ENCODE measurements at regions not wholly inside any gene's neighbourhood (a gene's known extent, or its start where the extent isn't known, plus 50 kb on each side); places are given as distances from the start of the nearest gene placed in this dataset.

GRCh38 chr4:32440391-32440790, 1720.2 kb downstream of the PCDH7 start:
- H3K27ac Mint-ChIP-seq, result no peak overlapping the region
- no peaks in the 10 kb centered on the region for H3K36me3 Mint-ChIP-seq
- Histone ChIP-seq H3K36me3 (ENCODE audit: insufficient read depth, low read length) (no peaks in the 10 kb centered on the region), H3K4me3 (ENCODE audit: low read length in 2 of 2) (no peak overlapping the region), H3K4me1 (ENCODE audit: insufficient read depth, low read length) (no peaks in the 10 kb centered on the region), H3K27ac (ENCODE audit: low read depth, low read length) (no peak overlapping the region), H3K27me3 (ENCODE audit: insufficient read depth, low read length) (no peaks in the 10 kb centered on the region), H3K9me3 (ENCODE audit: control insufficient read depth in 1 of 2, low read length in 2 of 2) (no peaks in the 10 kb centered on the region)
- intact Hi-C loops (cut with micrococcal nuclease), result no loop called here
- H3K4me3 Mint-ChIP-seq, result no peak overlapping the region
- no peaks in the 10 kb centered on the region for H3K27me3 Mint-ChIP-seq
- ChIA-PET CTCF (ENCODE audit: partially characterized antibody) (no interaction called here), POLR2A (ENCODE audit: partially characterized antibody) (no interaction called here)
- H3K9me3 Mint-ChIP-seq, result peaks cover under 1 to 13% (median 9%) of the 10 kb centered on the region in 8 donors
- H3K4me1 Mint-ChIP-seq, result no peaks in the 10 kb centered on the region
- no peak for DNase-seq

GRCh38 chr4:32454482-32454881, 1734.3 kb downstream of the PCDH7 start:
- no peaks in the 10 kb centered on the region for H3K4me1 Mint-ChIP-seq
- Histone ChIP-seq H3K36me3 (ENCODE audit: insufficient read depth, low read length) (no peaks in the 10 kb centered on the region), H3K27ac (ENCODE audit: low read depth, low read length) (no peak overlapping the region), H3K27me3 (ENCODE audit: insufficient read depth, low read length) (no peaks in the 10 kb centered on the region), H3K4me1 (ENCODE audit: insufficient read depth, low read length) (no peaks in the 10 kb centered on the region), H3K9me3 (ENCODE audit: control insufficient read depth in 1 of 2, low read length in 2 of 2) (no peaks in the 10 kb centered on the region), H3K4me3 (ENCODE audit: low read length in 2 of 2) (no peak overlapping the region)
- ChIA-PET POLR2A (ENCODE audit: partially characterized antibody) (no interaction called here), CTCF (ENCODE audit: partially characterized antibody) (no interaction called here)
- no peak for DNase-seq
- H3K9me3 Mint-ChIP-seq, result peaks cover 0 to 20% (median 6%) of the 10 kb centered on the region in 8 donors
- H3K4me3 Mint-ChIP-seq, result no peak overlapping the region
- no peak overlapping the region for H3K27ac Mint-ChIP-seq
- no peaks in the 10 kb centered on the region for H3K27me3 Mint-ChIP-seq
- H3K36me3 Mint-ChIP-seq, result no peaks in the 10 kb centered on the region
- intact Hi-C loops (cut with micrococcal nuclease), result no loop called here

GRCh38 chr4:32455231-32455630, 1735.1 kb downstream of the PCDH7 start:
- intact Hi-C loops (cut with micrococcal nuclease), result no loop called here

GRCh38 chr4:32460972-32461371, 1740.8 kb downstream of the PCDH7 start:
- no peak for DNase-seq
- ChIA-PET CTCF (ENCODE audit: partially characterized antibody) (no interaction called here), POLR2A (ENCODE audit: partially characterized antibody) (no interaction called here)
- no peaks in the 10 kb centered on the region for H3K9me3 ChIP-seq (ENCODE audit: control insufficient read depth in 1 of 2, low read length in 2 of 2)
- Mint-ChIP-seq H3K27me3 (no peaks in the 10 kb centered on the region), H3K9me3 (peaks cover 4 to 17% (median 7%) of the 10 kb centered on the region in 8 donors), H3K4me1 (no peaks in the 10 kb centered on the region), H3K4me3 (no peak overlapping the region), H3K36me3 (no peaks in the 10 kb centered on the region), H3K27ac (no peak overlapping the region)
- no peaks in the 10 kb centered on the region for H3K36me3 ChIP-seq (ENCODE audit: insufficient read depth, low read length)
- no peak overlapping the region for H3K4me3 ChIP-seq (ENCODE audit: low read length in 2 of 2)
- no peaks in the 10 kb centered on the region for H3K4me1 ChIP-seq (ENCODE audit: insufficient read depth, low read length)
- intact Hi-C loops (cut with micrococcal nuclease), result no loop called here
- no peak overlapping the region for H3K27ac ChIP-seq (ENCODE audit: low read depth, low read length)
- H3K27me3 ChIP-seq (ENCODE audit: insufficient read depth, low read length), result no peaks in the 10 kb centered on the region

More at GRCh38 chr4:32455231-32455630, 1735.1 kb downstream of the PCDH7 start:
- POLR2A ChIA-PET (ENCODE audit: partially characterized antibody), result no interaction called here
- Mint-ChIP-seq H3K4me1 (no peaks in the 10 kb centered on the region), H3K27me3 (no peaks in the 10 kb centered on the region), H3K9me3 (peaks cover 0 to 20% (median 6%) of the 10 kb centered on the region in 8 donors), H3K4me3 (no peak overlapping the region), H3K27ac (no peak overlapping the region), H3K36me3 (no peaks in the 10 kb centered on the region)
- Histone ChIP-seq H3K36me3 (ENCODE audit: insufficient read depth, low read length) (no peaks in the 10 kb centered on the region), H3K9me3 (ENCODE audit: control insufficient read depth in 1 of 2, low read length in 2 of 2) (no peaks in the 10 kb centered on the region), H3K27me3 (ENCODE audit: insufficient read depth, low read length) (no peaks in the 10 kb centered on the region), H3K4me1 (ENCODE audit: insufficient read depth, low read length) (no peaks in the 10 kb centered on the region), H3K27ac (ENCODE audit: low read depth, low read length) (no peak overlapping the region), H3K4me3 (ENCODE audit: low read length in 2 of 2) (no peak overlapping the region)
- DNase-seq, result no peak
- CTCF ChIA-PET (ENCODE audit: partially characterized antibody), result no interaction called here

GRCh38 chr4:32462944-32463343, 1742.8 kb downstream of the PCDH7 start:
- ChIA-PET POLR2A (ENCODE audit: partially characterized antibody) (no interaction called here), CTCF (ENCODE audit: partially characterized antibody) (no interaction called here)
- Histone ChIP-seq H3K27ac (ENCODE audit: low read depth, low read length) (no peak overlapping the region), H3K36me3 (ENCODE audit: insufficient read depth, low read length) (no peaks in the 10 kb centered on the region), H3K4me3 (ENCODE audit: low read length in 2 of 2) (no peak overlapping the region), H3K4me1 (ENCODE audit: insufficient read depth, low read length) (no peaks in the 10 kb centered on the region), H3K27me3 (ENCODE audit: insufficient read depth, low read length) (no peaks in the 10 kb centered on the region), H3K9me3 (ENCODE audit: control insufficient read depth in 1 of 2, low read length in 2 of 2) (no peaks in the 10 kb centered on the region)
- Mint-ChIP-seq H3K27me3 (no peaks in the 10 kb centered on the region), H3K36me3 (no peaks in the 10 kb centered on the region), H3K4me1 (no peaks in the 10 kb centered on the region), H3K4me3 (no peak overlapping the region), H3K27ac (no peak overlapping the region), H3K9me3 (peaks cover 0 to 16% (median 7%) of the 10 kb centered on the region in 8 donors)
- no peak for DNase-seq
- intact Hi-C loops (cut with micrococcal nuclease), result no loop called here

GRCh38 chr4:32470087-32470585, 1750.0 kb downstream of the PCDH7 start:
- Mint-ChIP-seq H3K4me3 (no peak overlapping the region), H3K27ac (no peak overlapping the region), H3K36me3 (no peaks in the 10 kb centered on the region), H3K27me3 (no peaks in the 10 kb centered on the region), H3K4me1 (no peaks in the 10 kb centered on the region), H3K9me3 (peaks cover 0 to 16% (median 9%) of the 10 kb centered on the region in 8 donors)
- CTCF ChIA-PET (ENCODE audit: partially characterized antibody), result no interaction called here
- no peak for DNase-seq
- POLR2A ChIA-PET (ENCODE audit: partially characterized antibody), result no interaction called here
- Histone ChIP-seq H3K27ac (ENCODE audit: low read depth, low read length) (no peak overlapping the region), H3K4me3 (ENCODE audit: low read length in 2 of 2) (no peak overlapping the region), H3K4me1 (ENCODE audit: insufficient read depth, low read length) (no peaks in the 10 kb centered on the region), H3K9me3 (ENCODE audit: control insufficient read depth in 1 of 2, low read length in 2 of 2) (no peaks in the 10 kb centered on the region), H3K36me3 (ENCODE audit: insufficient read depth, low read length) (no peaks in the 10 kb centered on the region), H3K27me3 (ENCODE audit: insufficient read depth, low read length) (no peaks in the 10 kb centered on the region)
- intact Hi-C loops (cut with micrococcal nuclease), result no loop called here

- Mint-ChIP-seq H3K27ac (no peak overlapping the region), H3K36me3 (no peaks in the 10 kb centered on the region), H3K9me3 (peaks cover 0 to 28% (median 12%) of the 10 kb centered on the region in 8 donors), H3K4me3 (no peak overlapping the region), H3K27me3 (no peaks in the 10 kb centered on the region), H3K4me1 (no peaks in the 10 kb centered on the region)
- ChIA-PET CTCF (ENCODE audit: partially characterized antibody) (no interaction called here), POLR2A (ENCODE audit: partially characterized antibody) (no interaction called here)
- H3K4me1 ChIP-seq (ENCODE audit: insufficient read depth, low read length), result no peaks in the 10 kb centered on the region
- DNase-seq, result no peak
- H3K36me3 ChIP-seq (ENCODE audit: insufficient read depth, low read length), result no peaks in the 10 kb centered on the region
- H3K9me3 ChIP-seq (ENCODE audit: control insufficient read depth in 1 of 2, low read length in 2 of 2), result no peaks in the 10 kb centered on the region
- H3K4me3 ChIP-seq (ENCODE audit: low read length in 2 of 2), result no peak overlapping the region
- no peaks in the 10 kb centered on the region for H3K27me3 ChIP-seq (ENCODE audit: insufficient read depth, low read length)
- intact Hi-C loops (cut with micrococcal nuclease), result no loop called here
- no peak overlapping the region for H3K27ac ChIP-seq (ENCODE audit: low read depth, low read length)
Measured at GRCh38 chr4:32472918-32473317, 1752.7 kb downstream of the PCDH7 start.

GRCh38 chr4:32475710-32476109, 1755.5 kb downstream of the PCDH7 start:
- H3K4me3 Mint-ChIP-seq, result no peak overlapping the region
- Histone ChIP-seq H3K27ac (ENCODE audit: low read depth, low read length) (no peak overlapping the region), H3K36me3 (ENCODE audit: insufficient read depth, low read length) (no peaks in the 10 kb centered on the region), H3K4me3 (ENCODE audit: low read length in 2 of 2) (no peak overlapping the region), H3K4me1 (ENCODE audit: insufficient read depth, low read length) (no peaks in the 10 kb centered on the region), H3K27me3 (ENCODE audit: insufficient read depth, low read length) (no peaks in the 10 kb centered on the region), H3K9me3 (ENCODE audit: control insufficient read depth in 1 of 2, low read length in 2 of 2) (no peaks in the 10 kb centered on the region)
- peaks cover 2 to 28% (median 14%) of the 10 kb centered on the region in 8 donors for H3K9me3 Mint-ChIP-seq
- H3K27me3 Mint-ChIP-seq, result no peaks in the 10 kb centered on the region
- no peak for DNase-seq
- no peak overlapping the region for H3K27ac Mint-ChIP-seq
- no peaks in the 10 kb centered on the region for H3K4me1 Mint-ChIP-seq
- ChIA-PET POLR2A (ENCODE audit: partially characterized antibody) (no interaction called here), CTCF (ENCODE audit: partially characterized antibody) (no interaction called here)
- no peaks in the 10 kb centered on the region for H3K36me3 Mint-ChIP-seq
- intact Hi-C loops (cut with micrococcal nuclease), result no loop called here
